Hepatocyte (in vitro differentiated cells): ENCODE measurements at regions not wholly inside any gene's neighbourhood (a gene's known extent, or its start where the extent isn't known, plus 50 kb on each side); places are given as distances from the start of the nearest gene placed in this dataset.

Source experiments
- EZH2phosphoT487 ChIP-seq: fragments of 200-600 bp; sonication (generic); IDR thresholded peaks from one replicate; pipeline ENCODE4 v1.6.1; 2018; ENCODE audit warnings: antibody characterized with exemption, mild to moderate bottlenecking, low read depth, moderate library complexity; ENCODE audit not compliant: unreplicated experiment, severe bottlenecking
- TF ChIP-seq, protein P1 (sequence below): fragments of 200-600 bp; sonication (generic); IDR thresholded peaks from 2 replicates; pipeline ENCODE4 v1.5.1; 2016; ENCODE audit warnings: antibody characterized with exemption, mild to moderate bottlenecking; ENCODE audit not compliant: poor library complexity

DNA sequence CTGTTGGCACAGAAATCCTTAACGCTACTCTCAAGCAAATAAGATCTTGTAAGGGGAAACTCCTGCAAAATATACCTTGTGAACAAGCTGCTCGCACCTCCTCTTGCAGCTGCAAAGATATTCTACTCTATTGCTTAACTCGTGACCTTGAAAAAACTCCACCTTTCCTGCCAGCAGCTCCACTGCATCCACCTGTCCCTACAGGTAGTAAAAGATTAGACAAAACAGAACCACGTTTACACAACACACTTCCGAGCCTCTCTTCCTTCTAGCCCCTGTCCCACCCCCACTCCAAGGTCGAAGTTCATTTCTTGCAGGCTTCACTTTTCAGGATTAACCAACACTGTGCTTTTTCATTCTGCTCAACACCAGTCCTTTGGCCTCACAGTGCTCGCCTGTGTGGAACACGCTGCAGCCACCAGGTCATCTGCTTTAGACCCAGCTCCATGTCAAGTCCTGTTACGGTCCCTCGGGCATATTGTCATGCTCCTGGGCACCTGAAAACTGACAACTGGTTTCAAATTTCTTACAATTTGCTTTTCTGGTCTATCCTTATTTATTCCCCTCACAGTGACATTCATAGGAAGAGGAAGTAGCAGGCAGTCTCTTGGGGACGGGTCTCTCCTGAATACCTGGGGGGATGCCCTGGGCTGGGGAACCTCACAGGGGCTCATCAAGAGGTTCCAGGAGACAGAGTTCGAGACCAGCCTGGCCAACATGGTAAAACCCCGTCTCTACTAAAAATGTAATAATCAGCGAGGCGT is 165.8 kb upstream of the KLF14 start:
- no peak for TF ChIP-seq EZH2phosphoT487
- TF ChIP-seq, protein P1, sequence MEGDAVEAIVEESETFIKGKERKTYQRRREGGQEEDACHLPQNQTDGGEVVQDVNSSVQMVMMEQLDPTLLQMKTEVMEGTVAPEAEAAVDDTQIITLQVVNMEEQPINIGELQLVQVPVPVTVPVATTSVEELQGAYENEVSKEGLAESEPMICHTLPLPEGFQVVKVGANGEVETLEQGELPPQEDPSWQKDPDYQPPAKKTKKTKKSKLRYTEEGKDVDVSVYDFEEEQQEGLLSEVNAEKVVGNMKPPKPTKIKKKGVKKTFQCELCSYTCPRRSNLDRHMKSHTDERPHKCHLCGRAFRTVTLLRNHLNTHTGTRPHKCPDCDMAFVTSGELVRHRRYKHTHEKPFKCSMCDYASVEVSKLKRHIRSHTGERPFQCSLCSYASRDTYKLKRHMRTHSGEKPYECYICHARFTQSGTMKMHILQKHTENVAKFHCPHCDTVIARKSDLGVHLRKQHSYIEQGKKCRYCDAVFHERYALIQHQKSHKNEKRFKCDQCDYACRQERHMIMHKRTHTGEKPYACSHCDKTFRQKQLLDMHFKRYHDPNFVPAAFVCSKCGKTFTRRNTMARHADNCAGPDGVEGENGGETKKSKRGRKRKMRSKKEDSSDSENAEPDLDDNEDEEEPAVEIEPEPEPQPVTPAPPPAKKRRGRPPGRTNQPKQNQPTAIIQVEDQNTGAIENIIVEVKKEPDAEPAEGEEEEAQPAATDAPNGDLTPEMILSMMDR: no peak
